ENCODE measurements at regions not wholly inside any gene's neighbourhood (a gene's known extent, or its start where the extent isn't known, plus 50 kb on each side); places are given as distances from the start of the nearest gene placed in this dataset.
A peak's percentile ranks its signal among the peaks of the same experiment; 100 is the strongest.

GRCh38 chr5:158525663-158526062, 574.1 kb downstream of the EBF1 start:
- H2AFZ ChIP-seq = no peak overlapping the region
- DNase-seq = no peak
- H3K9me3 ChIP-seq (ENCODE audit: low read depth) = no peaks in the 10 kb centered on the region
- H3K4me1 ChIP-seq (ENCODE audit: insufficient read depth) = peaks cover 17% of the 10 kb centered on the region
- in situ Hi-C loops (cut with MboI) = no loop called here
- no peaks in the 10 kb centered on the region for H3K27me3 ChIP-seq (replicated peaks; ENCODE audit: insufficient read depth)
- H3K4me2 ChIP-seq (ENCODE audit: unreplicated experiment) = no peak overlapping the region
- no peak overlapping the region for H3K9ac ChIP-seq
- no peaks in the 10 kb centered on the region for H4K20me1 ChIP-seq (ENCODE audit: insufficient read depth)
- peaks cover 11% of the 10 kb centered on the region; the same call in 1 of the 2 replicates for H3F3A ChIP-seq (ENCODE audit: insufficient read depth)
- no peaks in the 10 kb centered on the region for H3K79me2 ChIP-seq (ENCODE audit: insufficient read depth)
- no peak overlapping the region for H3K27ac ChIP-seq
- no peak overlapping the region for H3K4me3 ChIP-seq
- no peaks in the 10 kb centered on the region for H3K9me2 ChIP-seq (ENCODE audit: insufficient read depth)
- TF ChIP-seq EZH2phosphoT487 (IDR thresholded peaks at IDR 0.05; ENCODE audit: insufficient read depth, low read depth) (no peak), EZH2 (IDR thresholded peaks at IDR 0.05; ENCODE audit: insufficient read depth, poor library complexity, severe bottlenecking) (no peak)
- WGBS, 2 experiments (ENCODE audit: low coverage in 1 of 2, low lambda C conversion rate in 2 of 2, missing lambda C conversion rate in 2 of 2) = 61 to 62% methylated on average over 4 of the region's 4 CpGs
- H3K36me3 ChIP-seq (ENCODE audit: low read depth) = no peaks in the 10 kb centered on the region

GRCh38 chr5:158524070-158524469, 575.6 kb downstream of the EBF1 start:
- H4K20me1 ChIP-seq (ENCODE audit: insufficient read depth) = no peaks in the 10 kb centered on the region
- no peak overlapping the region for H2AFZ ChIP-seq
- H3K4me3 ChIP-seq = no peak overlapping the region
- no peaks in the 10 kb centered on the region for H3K36me3 ChIP-seq (ENCODE audit: low read depth)
- H3K4me1 ChIP-seq (ENCODE audit: insufficient read depth) = peaks cover 22% of the 10 kb centered on the region
- H3K79me2 ChIP-seq (ENCODE audit: insufficient read depth) = no peaks in the 10 kb centered on the region
- no peaks in the 10 kb centered on the region for H3K9me3 ChIP-seq (ENCODE audit: low read depth)
- DNase-seq = no peak
- no peaks in the 10 kb centered on the region for H3K9me2 ChIP-seq (ENCODE audit: insufficient read depth)
- H3K27me3 ChIP-seq (replicated peaks; ENCODE audit: insufficient read depth) = no peaks in the 10 kb centered on the region
- TF ChIP-seq EZH2 (IDR thresholded peaks at IDR 0.05; ENCODE audit: insufficient read depth, poor library complexity, severe bottlenecking) (no peak), EZH2phosphoT487 (IDR thresholded peaks at IDR 0.05; ENCODE audit: insufficient read depth, low read depth) (no peak)
- H3K9ac ChIP-seq = no peak overlapping the region
- H3K27ac ChIP-seq = no peak overlapping the region
- H3F3A ChIP-seq (ENCODE audit: insufficient read depth) = peaks cover 11% of the 10 kb centered on the region; the same call in 1 of the 2 replicates
- H3K4me2 ChIP-seq (ENCODE audit: unreplicated experiment) = no peak overlapping the region
- in situ Hi-C loops (cut with MboI) = no loop called here

- 24 to 33% methylated on average over 2 of the region's 2 CpGs for WGBS, 2 experiments (ENCODE audit: low coverage in 1 of 2, low lambda C conversion rate in 2 of 2, missing lambda C conversion rate in 2 of 2)
- H3F3A ChIP-seq (ENCODE audit: insufficient read depth) = peaks cover 11% of the 10 kb centered on the region; the same call in 1 of the 2 replicates
- peak overlapping the region; percentile 72 for H3K4me3 ChIP-seq
- no peaks in the 10 kb centered on the region for H3K79me2 ChIP-seq (ENCODE audit: insufficient read depth)
- no peak for TF ChIP-seq EZH2 (IDR thresholded peaks at IDR 0.05; ENCODE audit: insufficient read depth, poor library complexity, severe bottlenecking)
- TF ChIP-seq EZH2phosphoT487 (IDR thresholded peaks at IDR 0.05; ENCODE audit: insufficient read depth, low read depth) = no peak
- H3K9me3 ChIP-seq (ENCODE audit: low read depth) = no peaks in the 10 kb centered on the region
- H4K20me1 ChIP-seq (ENCODE audit: insufficient read depth) = no peaks in the 10 kb centered on the region
- no peaks in the 10 kb centered on the region for H3K27me3 ChIP-seq (replicated peaks; ENCODE audit: insufficient read depth)
- peak overlapping the region; percentile 84 for H3K4me2 ChIP-seq (ENCODE audit: unreplicated experiment)
- no peaks in the 10 kb centered on the region for H3K9me2 ChIP-seq (ENCODE audit: insufficient read depth)
- H2AFZ ChIP-seq = peak overlapping the region; percentile 60
- H3K36me3 ChIP-seq (ENCODE audit: low read depth) = no peaks in the 10 kb centered on the region
- DNase-seq = peak; percentile 59
- H3K4me1 ChIP-seq (ENCODE audit: insufficient read depth) = peaks cover 22% of the 10 kb centered on the region
- H3K9ac ChIP-seq = peak overlapping the region; percentile 75; the same call in 1 of the 2 replicates
- H3K27ac ChIP-seq = peak overlapping the region; percentile 83
- in situ Hi-C loops (cut with MboI) = no loop called here
Measured at GRCh38 chr5:158522776-158523175, 576.9 kb downstream of the EBF1 start.

- peak; percentile 80 for DNase-seq
- peak overlapping the region; percentile 84 for H3K4me2 ChIP-seq (ENCODE audit: unreplicated experiment)
Measured at GRCh38 chr5:158521995-158522394, 577.7 kb downstream of the EBF1 start.

More at GRCh38 chr5:158521995-158522394, 577.7 kb downstream of the EBF1 start:
- WGBS, 2 experiments (ENCODE audit: low coverage in 1 of 2, low lambda C conversion rate in 2 of 2, missing lambda C conversion rate in 2 of 2) = 17 to 20% methylated on average over 3 of the region's 3 CpGs
- peaks cover 22% of the 10 kb centered on the region for H3K4me1 ChIP-seq (ENCODE audit: insufficient read depth)
- in situ Hi-C loops (cut with MboI) = no loop called here
- H3K27me3 ChIP-seq (replicated peaks; ENCODE audit: insufficient read depth) = no peaks in the 10 kb centered on the region
- H3K9me3 ChIP-seq (ENCODE audit: low read depth) = no peaks in the 10 kb centered on the region
- no peaks in the 10 kb centered on the region for H3K36me3 ChIP-seq (ENCODE audit: low read depth)
- H3K79me2 ChIP-seq (ENCODE audit: insufficient read depth) = no peaks in the 10 kb centered on the region
- H3F3A ChIP-seq (ENCODE audit: insufficient read depth) = peaks cover 11% of the 10 kb centered on the region; the same call in 1 of the 2 replicates
- peak overlapping the region; percentile 75 for H3K9ac ChIP-seq
- no peak for TF ChIP-seq EZH2 (IDR thresholded peaks at IDR 0.05; ENCODE audit: insufficient read depth, poor library complexity, severe bottlenecking)
- no peak for TF ChIP-seq EZH2phosphoT487 (IDR thresholded peaks at IDR 0.05; ENCODE audit: insufficient read depth, low read depth)
- peak overlapping the region; percentile 60 for H2AFZ ChIP-seq
- peak overlapping the region; percentile 83 for H3K27ac ChIP-seq
- no peaks in the 10 kb centered on the region for H4K20me1 ChIP-seq (ENCODE audit: insufficient read depth)
- H3K4me3 ChIP-seq = peak overlapping the region; percentile 72
- no peaks in the 10 kb centered on the region for H3K9me2 ChIP-seq (ENCODE audit: insufficient read depth)

Measured in GM23248 (cell line).